HG02840 (cell line): ENCODE measurements at regions not wholly inside any gene's neighbourhood (a gene's known extent, or its start where the extent isn't known, plus 50 kb on each side); places are given as distances from the start of the nearest gene placed in this dataset.

Source experiments
- ATAC-seq: cut with Tn5 transposase; IDR thresholded peaks from one replicate; pipeline ENCODE4 v1.9.1; 2021; ENCODE audit warnings: mild to moderate bottlenecking, moderate library complexity, moderate number of reproducible peaks; ENCODE audit not compliant: unreplicated experiment, low FRiP score

DNA sequence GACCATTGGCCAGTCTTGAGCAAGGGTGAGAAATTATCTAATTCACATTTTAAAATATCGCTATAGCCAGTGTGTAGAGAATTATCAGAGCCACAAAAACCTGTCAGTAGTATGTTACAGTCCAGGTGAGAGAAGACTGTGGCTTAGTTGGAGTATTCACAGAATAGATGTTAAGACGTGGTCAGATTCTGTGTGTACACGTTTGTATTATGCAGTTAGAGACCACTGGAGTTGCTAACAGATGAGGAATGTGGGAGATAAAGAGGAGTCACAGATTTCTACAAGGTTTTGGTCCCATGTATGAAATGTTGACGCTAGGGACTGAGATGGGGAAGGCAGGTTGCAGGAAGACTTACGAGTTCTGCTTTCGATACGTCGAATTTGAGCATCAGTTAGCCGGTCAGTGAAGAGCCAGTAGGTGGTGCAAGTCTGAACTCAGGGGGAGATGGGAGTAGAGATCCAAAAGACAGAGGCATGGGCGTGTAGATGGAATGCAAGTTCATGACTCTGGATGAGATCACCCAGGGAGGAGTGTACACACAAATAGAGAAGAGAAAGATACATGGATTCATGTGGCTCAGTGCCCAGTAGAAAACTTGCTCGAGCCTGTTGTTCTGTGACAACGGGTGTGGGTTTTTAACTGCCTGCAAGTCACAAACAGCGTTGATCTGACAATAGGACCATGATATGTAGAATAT is 114.8 kb upstream of the FLRT2 start:
- ATAC-seq = no peak

DNA sequence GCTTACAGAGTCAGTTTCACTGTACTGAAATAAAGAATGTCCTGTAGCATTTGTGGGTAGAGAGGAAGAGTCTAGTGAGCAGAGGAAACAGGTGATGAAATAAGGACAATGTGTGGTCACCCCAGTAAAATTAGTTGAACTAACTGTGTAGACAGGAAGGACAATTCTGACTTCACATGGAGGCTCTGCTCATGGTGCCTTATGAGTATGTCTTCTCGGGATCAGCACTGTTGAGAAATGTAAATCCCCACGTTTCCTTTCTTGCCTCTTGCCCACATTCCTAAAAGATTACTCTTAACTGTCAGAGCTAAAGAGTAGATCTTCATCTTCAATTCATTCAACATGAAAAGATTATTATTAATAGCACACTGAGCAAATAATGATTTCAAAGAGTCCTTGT is 113.2 kb upstream of the FLRT2 start:
- no peak for ATAC-seq

DNA sequence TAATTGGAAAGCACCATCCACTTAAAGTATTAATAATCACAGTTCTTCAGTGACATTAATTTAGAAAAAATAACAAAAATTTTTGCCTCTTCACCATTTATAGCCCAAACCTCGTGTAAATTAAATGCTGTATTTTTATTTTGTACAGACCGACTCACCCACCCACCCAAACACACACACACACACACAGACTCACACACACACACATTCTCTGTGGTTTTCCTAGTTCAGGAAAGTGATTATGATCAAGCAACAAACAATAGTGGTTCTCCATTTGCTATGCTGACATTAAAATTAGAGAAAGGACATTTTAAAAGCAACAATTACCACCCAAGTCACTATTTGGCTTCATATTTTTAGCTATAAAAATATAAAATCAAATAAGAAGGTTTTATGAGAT is 112.5 kb upstream of the FLRT2 start:
- no peak for ATAC-seq

DNA sequence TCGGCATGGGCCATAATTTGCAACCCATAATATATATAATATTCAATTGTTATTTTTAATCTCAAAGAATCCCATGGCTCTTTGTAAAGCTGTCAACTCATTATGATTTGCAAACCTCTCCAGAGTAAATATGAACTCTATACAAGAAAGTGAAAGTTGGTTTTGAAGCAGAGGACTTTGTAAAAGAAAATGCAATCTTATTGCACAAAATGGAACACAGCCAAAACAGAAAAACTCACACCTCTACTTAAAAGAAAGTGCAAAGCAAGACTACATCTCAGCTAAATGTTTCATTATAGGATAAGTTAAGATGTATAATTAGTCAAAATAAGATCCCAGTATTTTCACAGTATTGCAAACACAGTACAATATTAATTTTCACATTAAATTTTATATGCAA is 111.2 kb upstream of the FLRT2 start:
- ATAC-seq = no peak

DNA sequence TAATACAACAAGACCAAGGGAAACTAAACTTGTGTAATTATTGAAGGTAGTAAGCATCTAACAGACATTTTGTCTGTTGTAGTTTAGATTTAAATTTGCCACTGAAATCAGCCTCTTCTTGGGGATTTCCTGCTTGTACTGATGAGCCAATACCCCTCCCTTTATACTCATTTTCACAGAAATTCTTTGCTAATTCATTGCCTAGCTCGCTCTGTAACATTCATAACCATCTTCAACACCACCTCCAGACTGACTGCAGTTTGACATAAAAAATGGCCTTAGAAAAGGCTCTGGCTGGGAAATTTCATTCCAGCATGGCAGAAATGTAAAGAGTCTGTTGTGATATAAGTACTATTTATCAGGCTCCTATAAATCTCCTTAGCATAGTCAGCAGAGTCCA is 109.7 kb upstream of the FLRT2 start:
- no peak for ATAC-seq

DNA sequence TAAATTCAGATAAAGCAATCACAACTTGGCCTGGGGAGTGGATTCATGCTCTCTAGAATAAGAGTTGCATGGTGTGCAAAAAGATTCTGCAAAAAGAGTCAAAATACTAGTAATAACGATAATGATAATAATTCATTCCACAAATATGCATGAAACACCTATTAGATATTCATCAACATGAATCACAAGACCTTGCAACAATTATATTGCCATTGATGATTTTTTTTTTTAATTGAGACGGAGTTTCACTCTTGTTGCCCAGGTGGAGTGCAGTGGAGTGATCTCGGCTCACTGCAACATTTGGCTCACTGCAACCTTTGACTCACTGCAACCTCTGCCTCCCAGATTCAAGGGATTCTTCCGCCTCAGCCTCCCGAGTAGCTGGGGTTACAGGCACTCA is 109.2 kb upstream of the FLRT2 start:
- ATAC-seq = no peak

DNA sequence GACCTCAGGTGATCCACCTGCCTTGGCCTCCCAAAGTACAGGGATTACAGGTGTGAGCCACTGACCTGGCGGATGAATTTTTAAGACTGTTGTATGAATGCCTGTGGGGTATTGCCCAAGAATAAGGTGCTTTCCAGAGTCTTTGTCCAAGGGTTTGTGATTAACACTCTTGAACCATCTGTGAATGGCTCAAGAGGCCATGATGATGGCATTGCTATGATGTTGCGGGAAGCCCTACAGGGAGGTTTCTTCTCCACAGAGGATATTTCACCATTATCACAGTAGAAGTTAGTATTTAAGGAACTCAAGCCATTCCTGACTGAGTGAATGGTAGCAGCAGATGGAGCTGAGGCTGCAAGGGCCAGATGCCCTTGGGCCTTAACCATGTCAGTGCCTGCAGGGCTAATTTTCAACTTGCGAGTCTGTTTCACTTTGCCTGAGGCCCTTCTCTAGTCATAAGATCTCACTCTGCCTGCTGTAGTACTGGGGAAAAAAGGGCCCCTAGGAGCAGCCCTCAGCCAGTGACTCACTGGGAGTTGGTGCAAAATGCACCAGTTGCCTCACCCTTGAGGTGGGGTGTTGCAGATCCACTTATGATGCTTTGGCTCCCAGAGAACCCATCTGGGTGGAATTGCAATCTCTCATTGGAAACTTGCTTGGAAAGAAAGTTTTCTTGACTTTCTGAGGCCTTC is 108.6 kb upstream of the FLRT2 start:
- ATAC-seq = no peak

DNA sequence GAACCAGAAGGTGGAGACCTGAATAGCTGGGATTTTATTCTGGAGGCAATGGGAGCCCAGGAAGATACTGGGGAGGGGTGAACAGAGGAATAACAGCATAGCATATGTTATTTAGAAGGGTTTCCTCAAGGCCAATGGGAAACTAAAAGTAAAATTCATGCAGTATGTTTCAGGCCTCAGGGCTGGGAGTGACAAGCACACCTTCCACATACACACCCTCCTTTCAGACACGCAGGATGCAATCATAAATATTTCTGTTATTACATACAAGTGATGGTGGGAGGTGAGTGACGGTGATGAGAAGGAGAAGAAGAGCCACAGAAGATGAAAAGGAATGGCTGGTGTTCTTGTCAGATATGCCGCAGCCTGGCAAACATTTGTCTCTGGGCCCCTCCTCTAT is 106.1 kb upstream of the FLRT2 start:
- no peak for ATAC-seq

DNA sequence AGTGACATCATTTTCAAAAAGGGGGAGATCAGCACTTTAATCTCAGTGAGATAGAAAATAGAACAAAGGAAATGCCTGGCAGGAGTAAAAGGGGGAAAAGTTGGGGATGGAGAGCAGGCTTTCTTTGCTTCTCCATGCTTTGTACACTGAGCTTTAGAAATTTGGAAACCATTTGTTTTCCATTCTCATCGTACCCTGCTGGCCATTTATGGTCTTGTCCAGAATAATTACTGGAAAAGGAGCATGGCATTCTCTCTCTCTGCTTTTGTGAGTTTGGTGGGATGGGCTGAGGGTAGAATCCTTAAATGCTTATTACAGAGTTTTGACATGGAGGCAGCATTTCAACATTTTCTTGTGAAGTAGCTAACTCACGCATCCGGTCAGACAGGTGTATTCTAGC is 104.4 kb upstream of the FLRT2 start:
- ATAC-seq = no peak

DNA sequence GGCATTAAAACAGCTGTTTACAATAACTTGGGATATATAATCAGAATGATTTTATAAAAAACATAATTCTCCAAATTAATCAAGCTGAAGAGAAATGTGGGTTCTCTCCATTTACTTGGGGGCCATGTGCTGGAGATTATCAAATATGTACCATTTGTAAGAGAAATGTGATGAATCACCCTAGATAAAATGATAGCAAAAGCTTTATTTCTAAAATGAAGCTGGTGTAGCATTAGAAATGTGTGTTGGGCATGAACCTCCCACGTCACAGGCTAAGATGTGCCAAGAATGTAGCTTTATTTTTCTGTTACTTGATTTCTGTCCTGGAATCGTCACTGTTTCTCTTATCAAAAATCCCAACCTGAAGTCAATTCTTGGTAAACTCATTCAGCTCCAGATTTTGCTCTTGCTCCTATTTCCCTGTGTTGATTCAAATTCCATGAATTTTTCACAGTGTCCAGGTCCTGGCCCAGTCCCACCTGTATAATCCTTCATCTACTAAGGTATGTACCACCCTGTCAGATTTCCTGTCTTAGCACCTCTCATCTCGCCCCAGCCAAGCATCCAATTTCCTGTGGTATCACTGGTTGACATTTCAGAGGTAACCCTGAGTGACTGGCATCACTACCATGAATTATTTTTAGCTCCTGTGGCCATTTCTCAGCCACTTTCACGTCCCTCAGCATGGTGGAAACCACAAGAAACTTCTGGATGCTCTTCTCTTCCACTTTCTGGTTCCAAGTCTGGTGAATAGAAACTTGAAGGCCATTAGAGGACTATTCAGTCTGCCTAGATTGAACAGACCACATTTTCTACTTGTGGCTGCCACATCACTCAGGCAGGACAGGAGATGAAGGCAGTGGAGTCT is 103.6 kb upstream of the FLRT2 start:
- ATAC-seq = no peak

DNA sequence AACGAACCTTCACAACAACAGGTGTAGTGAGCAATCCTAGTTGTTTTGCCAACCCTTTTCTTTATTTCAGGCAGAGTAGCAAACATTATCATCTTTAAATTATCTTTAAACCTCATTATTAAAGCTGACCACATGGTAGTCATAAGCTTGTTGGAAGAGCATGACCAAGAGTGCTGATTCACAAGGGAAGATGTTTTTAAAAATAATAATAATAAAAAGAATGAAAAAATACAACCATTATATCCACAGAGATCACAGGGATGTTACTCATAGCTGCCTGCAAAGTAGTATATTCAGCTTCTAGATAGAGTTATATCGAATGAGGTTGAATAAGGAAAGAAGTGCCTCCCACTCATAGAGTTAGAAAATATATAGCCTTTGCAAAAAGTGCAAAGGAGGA is 101.0 kb upstream of the FLRT2 start:
- no peak for ATAC-seq

DNA sequence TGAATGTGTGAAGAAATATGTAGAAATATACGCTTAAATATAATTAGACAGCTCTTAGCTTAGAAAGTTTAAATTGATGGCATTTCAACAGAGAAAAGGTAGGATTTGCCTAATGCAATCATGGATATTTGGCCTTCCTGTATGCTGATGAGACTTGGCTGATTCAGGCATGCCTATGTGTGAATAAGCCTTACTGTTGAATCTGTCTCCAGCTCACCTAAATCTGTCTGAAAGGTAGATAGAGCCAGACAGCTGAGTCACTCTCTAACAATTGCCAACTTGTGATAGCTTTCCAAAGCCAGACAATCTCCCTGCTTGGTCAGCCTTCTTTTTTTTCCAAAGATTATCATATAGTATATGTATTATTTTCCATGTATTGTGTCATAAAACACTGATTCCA is 92.8 kb upstream of the FLRT2 start:
- ATAC-seq = no peak

DNA sequence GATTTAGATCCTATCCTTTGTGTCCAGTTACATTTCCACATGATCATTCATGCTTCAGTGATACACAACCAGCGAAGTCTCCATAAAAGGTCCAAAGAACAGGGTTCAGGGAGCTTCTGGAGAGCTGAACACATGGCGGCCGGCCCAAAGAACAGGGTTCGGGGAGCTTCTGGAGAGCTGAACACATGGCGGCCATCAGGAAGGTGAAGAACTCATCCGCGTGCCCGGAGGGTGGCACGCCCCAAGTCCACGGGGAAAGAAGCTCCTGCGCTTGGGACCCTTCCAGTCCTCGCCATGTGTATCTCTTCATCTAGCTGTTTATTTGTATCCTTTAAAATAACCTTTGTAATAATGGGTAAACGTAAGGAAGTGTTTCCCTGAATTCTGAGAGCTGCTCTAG is 91.9 kb upstream of the FLRT2 start:
- ATAC-seq = no peak

DNA sequence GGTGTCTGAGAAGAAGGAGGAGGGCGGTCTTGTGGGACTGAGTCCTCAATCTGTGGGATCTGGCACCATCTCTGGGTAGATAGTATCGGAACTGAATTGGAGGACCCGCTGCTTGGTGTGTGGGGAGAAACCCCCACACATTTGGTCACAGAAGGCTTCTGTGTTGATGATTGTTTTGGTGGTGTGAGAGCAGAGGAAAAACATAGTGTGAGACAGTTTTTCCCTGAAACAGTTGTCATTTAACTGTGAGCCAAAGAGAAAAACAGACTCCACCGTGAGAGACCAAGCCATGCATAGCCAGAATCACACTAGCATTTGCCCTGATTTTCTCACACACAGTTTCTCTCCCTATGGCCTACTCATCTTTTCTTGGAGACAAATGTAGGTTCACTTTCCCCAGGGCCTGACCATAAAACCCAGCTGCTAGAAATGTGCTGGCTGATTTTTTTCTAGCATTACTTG is 91.4 kb upstream of the FLRT2 start:
- no peak for ATAC-seq

DNA sequence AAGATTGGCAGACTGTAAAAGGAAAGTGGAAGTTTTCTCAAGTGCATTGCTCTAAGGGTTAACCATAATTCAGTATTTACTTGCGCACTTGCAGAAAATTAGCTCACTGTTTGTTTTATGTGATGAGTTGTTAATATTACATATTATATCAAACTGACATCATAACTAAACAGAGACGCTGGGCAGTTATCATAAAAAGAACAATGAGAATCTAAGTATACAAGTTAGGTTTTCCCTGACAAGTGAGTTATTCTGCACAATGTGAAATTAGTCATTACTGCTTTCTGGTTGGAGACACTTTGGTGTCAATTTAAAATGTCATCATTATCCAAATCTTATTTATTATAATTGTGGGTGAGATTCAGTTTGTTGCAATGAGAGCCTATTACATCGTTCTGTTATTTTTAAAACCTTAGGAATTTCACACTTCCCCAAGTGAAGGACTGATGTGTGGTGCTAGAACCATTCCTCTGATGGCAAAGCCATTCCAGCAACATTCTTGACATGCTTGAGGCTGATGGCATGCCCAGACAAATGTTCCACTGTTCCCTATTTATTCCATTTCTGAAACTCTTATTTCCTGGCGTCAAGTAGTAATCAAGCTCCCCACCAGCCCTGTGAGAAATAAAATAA is 90.1 kb upstream of the FLRT2 start:
- ATAC-seq = no peak

DNA sequence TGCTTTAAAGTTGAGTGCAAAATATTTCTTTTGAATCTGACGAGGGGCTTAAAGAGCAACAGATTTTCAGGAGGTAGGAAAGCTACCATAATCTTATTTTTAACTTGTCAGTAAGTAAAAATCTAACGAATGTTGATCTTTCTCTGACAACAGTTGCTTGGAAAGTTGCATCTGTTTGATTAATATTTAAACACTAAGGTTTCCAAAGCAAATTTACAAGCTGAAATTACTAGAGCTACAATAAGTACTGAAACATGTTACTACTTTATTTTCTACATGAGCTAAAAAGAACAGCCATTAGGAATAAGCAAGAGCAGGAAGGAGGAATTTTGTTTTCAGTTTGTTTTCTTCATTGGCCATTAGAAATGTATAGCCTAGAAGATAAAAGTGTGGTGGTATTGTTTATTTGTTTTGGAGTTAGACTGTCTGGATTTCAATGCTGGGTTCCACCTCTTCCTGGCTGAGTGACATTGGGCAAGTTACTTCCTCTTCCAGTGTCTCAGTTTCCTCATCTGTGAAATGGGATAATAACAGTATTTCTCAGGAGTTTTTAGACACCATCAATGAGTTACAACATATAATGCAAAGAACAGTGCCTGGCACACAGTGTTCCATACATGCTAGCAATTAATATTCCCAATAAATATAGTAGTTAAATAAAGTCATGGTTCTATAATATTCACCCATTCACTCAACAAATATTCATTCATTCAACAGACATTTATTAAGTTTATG is 87.9 kb upstream of the FLRT2 start:
- no peak for ATAC-seq

DNA sequence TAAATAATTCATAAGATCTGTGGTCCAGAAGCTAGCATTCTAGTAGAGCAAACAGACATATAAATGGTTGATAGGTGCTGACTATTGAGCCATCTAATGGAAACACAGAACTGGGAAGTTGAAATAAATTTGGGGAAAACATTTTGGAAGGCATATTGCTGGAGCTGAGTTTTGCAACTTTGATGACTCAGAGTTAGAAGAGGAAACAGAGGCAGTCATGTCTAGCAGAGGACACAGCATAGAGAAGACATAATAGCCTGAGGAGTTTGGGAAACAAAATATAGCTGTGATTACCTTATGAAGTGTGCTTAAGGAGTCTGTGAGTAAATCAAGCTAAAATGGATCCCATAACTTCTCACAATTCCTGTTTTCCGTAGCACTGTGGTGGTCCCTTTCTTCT is 86.9 kb upstream of the FLRT2 start:
- ATAC-seq = no peak

DNA sequence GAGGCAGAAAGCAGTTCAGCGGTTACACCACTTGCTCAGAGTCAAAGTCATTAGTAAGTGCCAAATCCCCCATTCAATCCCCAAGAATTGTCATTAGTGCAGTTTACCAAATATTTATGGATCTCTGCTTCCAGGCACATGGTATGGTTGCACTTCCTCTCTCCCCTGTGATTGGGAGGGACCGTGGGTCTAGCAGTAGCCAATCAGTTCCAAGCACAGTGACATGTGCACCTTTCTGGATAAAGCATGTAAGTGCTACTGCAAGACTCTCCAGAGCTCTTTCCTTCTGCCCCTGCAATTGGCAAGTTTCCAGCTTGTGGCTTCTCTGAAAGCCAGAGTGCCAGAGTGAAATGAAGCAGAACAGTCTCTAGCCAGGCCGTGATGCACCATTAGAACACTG is 85.3 kb upstream of the FLRT2 start:
- no peak for ATAC-seq

DNA sequence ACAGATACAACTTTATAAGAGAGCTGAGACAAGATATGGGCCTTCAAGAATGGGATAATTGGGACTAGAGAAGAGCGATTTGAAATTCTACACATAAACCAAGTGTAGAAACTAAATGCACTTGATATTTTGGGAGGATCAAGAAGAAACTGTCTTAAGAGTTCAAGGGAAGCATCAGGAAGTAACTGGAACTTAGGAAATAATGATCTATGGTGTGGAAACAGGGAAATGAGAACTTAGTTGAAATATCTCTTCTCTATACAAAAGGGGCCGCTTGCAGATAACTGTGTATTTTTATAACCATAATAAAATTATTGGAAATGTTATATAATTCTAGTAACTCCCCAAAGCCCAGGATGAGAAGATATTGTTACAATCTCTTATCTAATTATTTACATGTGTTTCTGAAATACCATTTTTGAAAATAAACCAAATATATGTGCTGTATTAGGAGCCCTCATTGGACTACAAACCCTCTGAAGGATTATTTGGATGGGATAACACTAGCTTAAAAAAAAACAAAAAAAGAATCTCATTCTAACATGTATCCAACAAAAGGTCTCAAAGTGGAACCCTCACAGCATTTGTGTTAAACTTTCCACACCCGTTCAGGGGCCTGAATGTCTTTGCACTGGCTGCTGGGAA is 84.7 kb upstream of the FLRT2 start:
- no peak for ATAC-seq

DNA sequence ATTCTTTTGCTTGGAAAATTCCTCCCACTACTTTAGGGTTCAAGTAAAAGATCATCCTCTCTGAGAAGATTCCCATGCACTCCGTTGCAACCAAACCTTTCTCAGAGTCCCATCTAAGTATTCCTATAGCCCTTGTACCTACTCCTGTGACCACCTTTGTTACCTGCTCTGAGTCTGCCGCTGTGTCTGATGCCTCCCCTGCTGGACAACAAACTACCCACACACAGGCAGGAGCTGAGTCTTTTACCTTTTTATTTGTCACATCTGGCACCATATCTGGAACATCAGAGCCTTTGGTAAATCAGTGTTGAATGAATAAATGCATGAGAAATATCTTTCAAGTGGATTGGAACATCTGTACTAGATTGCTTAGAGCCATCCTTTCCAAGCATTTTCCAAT is 82.1 kb upstream of the FLRT2 start:
- ATAC-seq = no peak
